ENCODE measurements at regions not wholly inside any gene's neighbourhood (a gene's known extent, or its start where the extent isn't known, plus 50 kb on each side); places are given as distances from the start of the nearest gene placed in this dataset.

- Histone ChIP-seq H3K79me1 (ENCODE audit: low read depth in 1 of 2, low read length in 2 of 2) (no peaks in the 10 kb centered on the region), H3K18ac (ENCODE audit: low read depth, low read length) (no peak overlapping the region), H2AK9ac (replicated peaks; ENCODE audit: low read depth, low read length, poor library complexity) (no peak overlapping the region), H2BK5ac (ENCODE audit: low read depth, low read length, poor library complexity, severe bottlenecking) (no peak overlapping the region), H4K5ac (ENCODE audit: low read depth, low read length) (no peak overlapping the region), H3K9ac (ENCODE audit: low read depth, low read length) (no peak overlapping the region), H3K4ac (ENCODE audit: low read depth, low read length) (no peak overlapping the region), H2BK20ac (ENCODE audit: low read depth, low read length) (no peak overlapping the region), H4K8ac (ENCODE audit: low read depth in 2 of 2, low read length in 2 of 2) (no peak overlapping the region), H3K27ac (ENCODE audit: insufficient read depth, low read length) (no peak overlapping the region), H2BK120ac (ENCODE audit: low read depth, low read length) (no peak overlapping the region), H4K91ac (ENCODE audit: insufficient read depth, low read depth, low read length) (no peak overlapping the region), H3K27me3 (ENCODE audit: control insufficient read depth, insufficient read depth, low read length) (no peaks in the 10 kb centered on the region), H3K23ac (ENCODE audit: low read depth, low read length) (no peak overlapping the region), H3K4me2 (ENCODE audit: low read depth, low read length) (no peak overlapping the region), H2BK15ac (ENCODE audit: low read depth, low read length) (no peak overlapping the region), H4K20me1 (ENCODE audit: insufficient read depth, low read length) (no peaks in the 10 kb centered on the region), H3K56ac (ENCODE audit: extremely low read depth, insufficient read depth, low read length) (no peak overlapping the region), H3K14ac (replicated peaks; ENCODE audit: low read depth, low read length) (no peak overlapping the region), H3K36me3 (ENCODE audit: control insufficient read depth, insufficient read depth, low read length) (no peaks in the 10 kb centered on the region), H3K4me3 (ENCODE audit: insufficient read depth, low read depth, low read length) (no peak overlapping the region), H2AFZ (replicated peaks; ENCODE audit: low read length, poor library complexity) (no peak overlapping the region), H3K4me1 (ENCODE audit: control insufficient read depth, insufficient read depth, low read length) (no peaks in the 10 kb centered on the region), H2AK5ac (ENCODE audit: low read depth, low read length) (no peak overlapping the region), H3K9me1 (ENCODE audit: insufficient read depth, low read length) (no peaks in the 10 kb centered on the region), H3K9me3 (ENCODE audit: control insufficient read depth, insufficient read depth, low read length) (no peaks in the 10 kb centered on the region)
- TF ChIP-seq CHD1 (IDR thresholded peaks at IDR 0.05; ENCODE audit: low read depth, low read length) (no peak), SMC3 (IDR thresholded peaks at IDR 0.05; ENCODE audit: low read depth, low read length) (no peak), RAD21 (IDR thresholded peaks at IDR 0.05; ENCODE audit: low read length) (no peak), MAFK (IDR thresholded peaks at IDR 0.05; ENCODE audit: low read depth, low read length) (no peak), CTCF (conservative IDR thresholded peaks at IDR 0.05; ENCODE audit: low read depth, low read length) (no peak), RCOR1 (IDR thresholded peaks at IDR 0.05; ENCODE audit: insufficient replicate concordance, low read length) (no peak), NFE2L2 (IDR thresholded peaks at IDR 0.05; ENCODE audit: low read depth, low read length) (no peak)
- BruUV-seq (replicated peaks), result no TSS peak
- ChIA-PET POLR2A (ENCODE audit: unreplicated experiment) (no interaction called here), CTCF (interaction anchor here (0.6 to 1.7 kb wide), 3 partner anchors 10 to 145 kb away, joined by 3 to 7 read pairs (median 3); no protein-coding TSS in a partner anchor)
- intact Hi-C loops (cut with micrococcal nuclease), result no loop called here
- in situ Hi-C loops (cut with MboI; ENCODE audit: low sequenced_read_pairs), result no loop called here
- dilution Hi-C loops (cut with HindIII; ENCODE audit: low sequenced_read_pairs, unreplicated experiment), result no loop called here
- no CpG with 5 or more reads among the region's 2 CpGs for WGBS, 2 experiments (ENCODE audit: extremely low coverage in 2 of 2, insufficient read length in 1 of 2)
- no peak for ATAC-seq (ENCODE audit: low read depth)
- no peak for DNase-seq
Measured at GRCh38 chr13:34065928-34066327, 248.0 kb downstream of the RFC3 start.

Measured in IMR-90 (cell line).